Effector memory CD8-positive, alpha-beta T cell (primary cell): ENCODE measurements at regions not wholly inside any gene's neighbourhood (a gene's known extent, or its start where the extent isn't known, plus 50 kb on each side); places are given as distances from the start of the nearest gene placed in this dataset.
"Not testable (repeated sequence)": the region's sequence is repeated elsewhere in the genome, so short reads cannot be mapped to it uniquely, and the experiment has no call there.

ENCODE experiments used
- ATAC-seq: fragments of 150-1000 bp; cut with Tn5 transposase; replicated peaks from 2 replicates; pipeline ENCODE4 v1.10.0; 2021; ENCODE audit warnings: mild to moderate bottlenecking, moderate library complexity
- DNase-seq, 3 experiments: peaks; one replicate each; pipeline ENCODE4 v3.0.0; 2021
- H3K27ac Mint-ChIP-seq, 2 donors: one replicate each; pipeline ENCODE4 v1.8.0; 2022; ENCODE audit warnings: mild to moderate bottlenecking in 2 of 2, mixed read lengths in 2 of 2, moderate library complexity in 2 of 2
- H3K27me3 Mint-ChIP-seq, 2 donors: one replicate each; pipeline ENCODE4 v1.8.0; 2022; ENCODE audit warnings: mixed read lengths in 2 of 2
- H3K36me3 Mint-ChIP-seq: one replicate; pipeline ENCODE4 v1.8.0; 2022; ENCODE audit warnings: mild to moderate bottlenecking, moderate library complexity, mixed read lengths; ENCODE audit not compliant: insufficient read depth
- H3K4me1 Mint-ChIP-seq, 2 donors: one replicate each; pipeline ENCODE4 v1.8.0; 2022; ENCODE audit warnings: low read depth in 2 of 2, mixed read lengths in 2 of 2
- H3K4me3 Mint-ChIP-seq, 2 donors: one replicate each; pipeline ENCODE4 v1.8.0; 2022; ENCODE audit warnings: mild to moderate bottlenecking in 2 of 2, mixed read lengths in 2 of 2, moderate library complexity in 2 of 2
- H3K9me3 Mint-ChIP-seq, 2 donors: one replicate each; pipeline ENCODE4 v1.8.0; 2022; ENCODE audit warnings: mixed read lengths in 2 of 2

DNA sequence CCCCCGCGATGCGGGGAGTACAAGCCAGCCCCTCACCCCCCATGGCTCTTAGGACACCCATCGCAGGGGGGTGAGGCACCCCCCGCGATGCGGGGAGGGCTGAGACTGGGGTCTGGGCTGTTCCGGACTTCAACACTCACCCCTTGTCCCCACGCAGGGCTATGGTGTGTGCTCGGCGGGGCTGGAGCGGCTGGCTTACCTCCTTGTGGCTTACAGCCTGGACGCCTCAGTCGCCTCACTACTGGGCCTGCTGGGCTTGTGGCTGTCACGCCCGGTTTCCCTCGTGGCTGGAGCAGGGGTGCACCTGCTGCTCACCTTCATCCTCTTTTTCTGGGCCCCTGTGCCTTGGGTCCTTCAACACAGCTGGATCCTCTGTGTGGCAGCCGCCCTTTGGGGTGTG lies 87.8 kb upstream of the HMX1 start:
- not testable (repeated sequence) for DNase-seq, H3K4me1 Mint-ChIP-seq, H3K4me3 Mint-ChIP-seq, H3K36me3 Mint-ChIP-seq, H3K9me3 Mint-ChIP-seq, H3K27ac Mint-ChIP-seq, ATAC-seq
- H3K27me3 Mint-ChIP-seq = peaks cover 17 to 37% of the 10 kb centered on the region in 2 donors

DNA sequence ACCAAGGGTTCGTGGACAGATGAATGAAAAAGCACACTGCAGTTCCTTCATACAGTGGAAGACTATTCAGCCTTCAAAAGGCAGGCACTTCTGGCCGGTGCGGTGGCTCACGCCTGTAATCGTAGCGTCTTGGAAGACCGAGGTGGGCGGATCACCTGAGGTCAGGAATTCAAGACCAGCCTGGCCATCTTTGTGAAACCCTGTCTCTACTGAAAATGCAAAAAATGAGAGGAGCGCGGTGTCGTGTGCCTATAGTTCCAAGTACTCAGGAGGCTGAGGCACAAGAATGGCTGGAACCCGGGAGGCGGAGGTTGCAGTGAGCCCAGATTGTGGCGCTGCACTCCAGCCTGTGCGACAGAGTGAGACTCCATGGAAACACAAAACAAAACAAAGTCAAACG lies 82.4 kb upstream of the HMX1 start:
- H3K4me3 Mint-ChIP-seq, H3K36me3 Mint-ChIP-seq, H3K4me1 Mint-ChIP-seq, ATAC-seq, H3K9me3 Mint-ChIP-seq, DNase-seq, H3K27ac Mint-ChIP-seq: not testable (repeated sequence)
- peaks cover 13 to 28% of the 10 kb centered on the region in 2 donors for H3K27me3 Mint-ChIP-seq

DNA sequence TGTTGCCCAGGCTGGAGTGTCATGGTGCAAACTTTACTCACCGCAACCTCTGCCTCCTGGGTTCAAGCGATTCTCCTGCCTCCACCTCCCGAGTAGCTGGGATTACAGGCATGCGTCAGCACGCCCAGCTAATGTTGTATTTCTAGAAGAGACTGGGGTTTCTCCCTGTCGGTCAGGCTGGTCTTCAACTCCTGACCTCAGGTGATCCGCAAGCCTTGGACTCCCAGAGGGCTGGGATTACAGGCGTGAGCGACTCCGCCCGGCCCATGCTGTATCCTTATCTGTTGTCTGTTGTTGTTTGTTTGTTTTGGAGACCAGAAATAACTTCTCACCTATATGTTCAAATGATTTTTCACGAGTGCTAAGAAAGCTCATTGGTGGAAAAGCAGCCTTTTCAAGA lies 81.2 kb upstream of the HMX1 start:
- not testable (repeated sequence) for H3K9me3 Mint-ChIP-seq, H3K36me3 Mint-ChIP-seq, ATAC-seq, H3K4me3 Mint-ChIP-seq, H3K27ac Mint-ChIP-seq, DNase-seq, H3K4me1 Mint-ChIP-seq
- peaks cover 13 to 20% of the 10 kb centered on the region in 2 donors for H3K27me3 Mint-ChIP-seq

DNA sequence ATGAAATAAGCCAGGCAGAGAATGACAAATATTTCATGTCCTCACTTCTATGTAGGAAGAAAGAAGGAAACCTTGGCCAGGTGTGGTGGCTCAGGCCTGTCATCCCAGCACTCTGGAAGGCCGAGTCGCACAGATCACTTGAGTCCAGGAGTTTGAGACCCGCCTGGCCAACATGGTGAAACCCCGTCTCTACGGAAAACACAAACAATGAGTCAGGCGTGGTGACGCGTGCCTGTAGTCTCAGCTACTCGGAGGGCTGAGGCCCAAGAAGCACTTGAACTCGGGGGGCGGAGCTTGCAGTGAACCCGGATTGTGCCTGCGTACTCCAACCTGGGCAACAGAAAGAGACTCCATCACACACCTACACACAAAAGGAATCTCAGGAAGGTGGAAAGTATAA lies 80.5 kb upstream of the HMX1 start:
- not testable (repeated sequence) for H3K36me3 Mint-ChIP-seq, H3K4me3 Mint-ChIP-seq, ATAC-seq, DNase-seq, H3K27ac Mint-ChIP-seq, H3K9me3 Mint-ChIP-seq, H3K4me1 Mint-ChIP-seq
- peaks cover 10 to 17% of the 10 kb centered on the region in 2 donors for H3K27me3 Mint-ChIP-seq

DNA sequence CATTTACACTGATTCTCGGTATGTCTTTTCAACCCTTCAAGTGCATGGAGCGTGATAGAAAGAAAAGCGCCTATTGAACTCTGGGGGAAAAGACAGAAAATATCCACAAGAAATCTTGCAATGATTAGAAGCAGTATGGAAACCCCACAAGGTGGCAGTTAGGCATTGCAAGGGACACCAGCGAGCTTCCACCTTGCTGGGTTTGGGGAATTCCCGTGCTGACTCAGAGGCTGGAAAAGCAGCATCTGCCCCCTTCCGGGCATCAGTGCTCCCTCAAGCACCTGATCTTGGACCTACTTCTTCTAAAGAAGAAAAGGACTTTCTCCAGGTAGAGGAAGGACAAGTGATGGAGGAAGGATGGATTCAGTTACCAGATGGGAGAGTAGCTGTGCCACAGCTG lies 73.9 kb upstream of the HMX1 start:
- H3K27ac Mint-ChIP-seq, H3K9me3 Mint-ChIP-seq, H3K27me3 Mint-ChIP-seq, H3K4me3 Mint-ChIP-seq, ATAC-seq, H3K4me1 Mint-ChIP-seq, H3K36me3 Mint-ChIP-seq, DNase-seq: not testable (repeated sequence)

DNA sequence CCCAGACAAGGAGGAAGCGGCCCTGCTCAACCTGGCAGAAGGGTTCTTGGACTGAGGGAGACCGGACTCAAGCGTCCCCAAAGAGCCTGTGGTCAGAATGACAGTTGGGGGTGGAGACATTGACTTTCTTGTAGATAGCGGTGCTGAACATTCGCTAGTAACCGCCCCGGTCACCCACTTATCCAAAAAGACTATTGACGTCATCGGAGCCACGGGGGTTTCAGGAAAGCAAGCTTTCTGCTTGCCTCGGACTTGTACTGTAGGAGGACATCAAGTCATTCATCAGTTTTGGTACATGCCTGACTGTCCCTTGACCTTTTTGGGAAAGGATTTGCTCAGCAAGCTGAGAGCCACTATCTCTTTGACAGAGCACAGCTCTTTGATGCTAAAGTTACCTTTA lies 71.7 kb upstream of the HMX1 start:
- not testable (repeated sequence) for H3K9me3 Mint-ChIP-seq, H3K4me1 Mint-ChIP-seq, H3K4me3 Mint-ChIP-seq, H3K27ac Mint-ChIP-seq, DNase-seq, ATAC-seq, H3K27me3 Mint-ChIP-seq, H3K36me3 Mint-ChIP-seq

DNA sequence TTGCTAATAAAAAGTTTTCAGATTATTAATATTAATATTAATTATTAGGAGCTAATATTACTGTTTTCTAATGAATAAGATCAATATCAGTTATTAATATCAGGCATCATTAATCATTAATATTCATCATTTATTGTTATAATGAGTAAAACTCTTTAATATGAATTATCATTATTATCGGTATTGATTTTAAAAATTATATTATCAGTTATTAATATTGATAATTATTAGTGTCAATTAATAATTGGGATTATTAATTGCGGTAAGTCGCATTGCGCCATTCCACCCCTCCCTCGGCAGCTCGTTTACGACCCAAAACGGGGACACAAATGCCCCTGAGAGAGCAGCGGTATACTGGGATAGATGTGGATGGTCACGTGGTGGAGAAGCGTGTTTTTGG lies 70.4 kb upstream of the HMX1 start:
- ATAC-seq, H3K4me3 Mint-ChIP-seq, H3K4me1 Mint-ChIP-seq, H3K27ac Mint-ChIP-seq, DNase-seq, H3K9me3 Mint-ChIP-seq, H3K36me3 Mint-ChIP-seq, H3K27me3 Mint-ChIP-seq: not testable (repeated sequence)

DNA sequence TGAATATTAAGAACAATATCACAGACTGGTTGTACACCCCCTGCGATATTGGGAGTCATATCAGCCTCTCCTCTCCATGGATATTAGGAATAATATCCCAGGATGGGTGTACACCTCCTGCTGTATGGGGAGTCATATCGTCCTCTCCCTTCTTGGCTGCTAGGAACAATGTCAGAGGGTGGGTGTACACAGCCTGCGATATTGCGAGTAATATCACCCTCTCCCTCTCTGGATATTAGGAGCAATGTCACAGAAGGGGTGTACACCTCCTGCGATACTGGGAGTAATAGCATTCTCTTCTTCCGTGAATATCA lies 69.8 kb upstream of the HMX1 start:
- H3K4me1 Mint-ChIP-seq, H3K27me3 Mint-ChIP-seq, H3K27ac Mint-ChIP-seq, H3K36me3 Mint-ChIP-seq, ATAC-seq, DNase-seq, H3K4me3 Mint-ChIP-seq, H3K9me3 Mint-ChIP-seq: not testable (repeated sequence)

DNA sequence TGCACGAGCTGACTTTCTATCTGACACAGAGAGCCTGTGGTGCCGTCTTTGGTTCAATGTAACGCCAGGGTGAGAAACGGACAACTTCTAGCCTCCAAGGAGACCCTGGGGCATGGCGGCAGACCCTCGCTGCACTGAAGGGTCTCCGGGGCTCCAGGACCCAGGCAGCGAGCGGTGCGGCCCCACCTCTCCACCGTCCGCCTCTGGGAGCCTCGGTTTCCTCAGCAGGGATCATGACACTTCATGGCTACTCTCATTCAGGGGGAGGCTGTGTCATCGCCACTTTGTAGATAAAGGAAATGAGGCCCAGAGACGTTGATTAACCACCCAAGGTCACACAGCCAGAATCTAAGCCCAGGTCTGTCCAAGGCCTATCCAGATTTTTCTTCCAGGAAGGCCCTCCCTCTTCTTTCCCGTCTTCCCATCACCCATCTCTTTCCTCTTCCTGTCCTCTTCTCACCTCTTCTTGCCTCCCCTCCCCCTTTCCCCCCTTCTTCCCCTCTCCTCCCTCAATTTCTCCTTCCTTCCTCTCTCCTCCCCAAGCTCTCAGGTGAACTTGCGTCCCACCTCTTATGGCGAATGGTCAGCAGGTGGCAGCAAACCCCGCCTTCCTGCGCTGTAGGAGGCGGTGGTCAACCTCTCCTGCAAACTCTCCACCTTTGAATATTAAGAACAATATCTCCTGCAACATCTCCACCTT lies 69.3 kb upstream of the HMX1 start:
- H3K27me3 Mint-ChIP-seq = peaks cover 7 to 10% of the 10 kb centered on the region in 2 donors
- H3K9me3 Mint-ChIP-seq = no peaks in the 10 kb centered on the region
- no peak overlapping the region for H3K4me3 Mint-ChIP-seq
- ATAC-seq (no peak), DNase-seq (no peak)
- no peaks in the 10 kb centered on the region for H3K36me3 Mint-ChIP-seq
- H3K27ac Mint-ChIP-seq = no peak overlapping the region
- no peaks in the 10 kb centered on the region for H3K4me1 Mint-ChIP-seq

DNA sequence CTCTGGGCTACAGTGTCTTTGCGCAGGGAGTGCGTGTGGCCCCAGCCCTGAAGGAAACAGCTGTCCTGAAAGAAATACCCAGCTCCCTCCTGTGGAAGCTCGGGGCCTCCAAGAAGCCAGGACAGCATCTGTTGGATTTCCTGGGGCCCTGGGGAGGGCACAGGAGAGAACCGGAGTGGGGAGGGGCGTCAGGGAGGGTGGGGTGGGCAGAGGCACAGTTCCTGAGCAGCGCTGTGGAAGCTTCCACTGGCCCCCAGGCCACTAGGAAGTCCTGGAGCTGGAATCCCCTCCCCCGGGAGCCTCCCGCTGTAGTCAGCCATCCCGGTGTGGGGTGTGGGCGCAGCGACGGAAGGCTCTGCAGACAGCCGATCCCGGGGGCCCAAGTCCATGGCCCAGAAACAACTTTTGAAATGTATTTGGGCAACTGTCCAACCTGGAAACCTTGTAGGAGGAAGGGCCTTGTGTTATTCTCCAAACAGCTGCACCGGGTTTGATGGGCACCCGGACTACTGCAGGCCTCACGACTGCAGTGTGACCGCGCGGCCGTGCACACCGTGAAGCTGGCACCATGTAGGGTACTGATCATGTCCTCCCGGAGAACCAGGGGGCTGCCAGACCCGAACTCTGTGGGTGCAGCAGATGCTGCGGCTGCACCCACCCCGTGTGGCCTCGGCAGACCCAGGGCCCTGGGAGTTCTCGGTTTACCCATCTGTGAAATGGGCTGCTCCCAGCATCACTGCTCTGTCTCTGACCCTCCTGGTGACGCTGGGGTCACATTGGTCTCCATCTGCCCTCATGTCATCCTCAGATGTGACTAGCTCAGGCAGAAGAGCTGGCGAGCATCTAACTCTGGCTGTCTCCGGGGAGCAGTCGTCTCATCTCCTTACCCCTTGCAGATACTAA lies 68.5 kb upstream of the HMX1 start:
- ATAC-seq (no peak), DNase-seq (no peak)
- Mint-ChIP-seq H3K9me3 (no peaks in the 10 kb centered on the region), H3K4me1 (no peaks in the 10 kb centered on the region), H3K4me3 (no peak overlapping the region), H3K27me3 (peaks cover 7 to 10% of the 10 kb centered on the region in 2 donors), H3K27ac (no peak overlapping the region), H3K36me3 (no peaks in the 10 kb centered on the region)

DNA sequence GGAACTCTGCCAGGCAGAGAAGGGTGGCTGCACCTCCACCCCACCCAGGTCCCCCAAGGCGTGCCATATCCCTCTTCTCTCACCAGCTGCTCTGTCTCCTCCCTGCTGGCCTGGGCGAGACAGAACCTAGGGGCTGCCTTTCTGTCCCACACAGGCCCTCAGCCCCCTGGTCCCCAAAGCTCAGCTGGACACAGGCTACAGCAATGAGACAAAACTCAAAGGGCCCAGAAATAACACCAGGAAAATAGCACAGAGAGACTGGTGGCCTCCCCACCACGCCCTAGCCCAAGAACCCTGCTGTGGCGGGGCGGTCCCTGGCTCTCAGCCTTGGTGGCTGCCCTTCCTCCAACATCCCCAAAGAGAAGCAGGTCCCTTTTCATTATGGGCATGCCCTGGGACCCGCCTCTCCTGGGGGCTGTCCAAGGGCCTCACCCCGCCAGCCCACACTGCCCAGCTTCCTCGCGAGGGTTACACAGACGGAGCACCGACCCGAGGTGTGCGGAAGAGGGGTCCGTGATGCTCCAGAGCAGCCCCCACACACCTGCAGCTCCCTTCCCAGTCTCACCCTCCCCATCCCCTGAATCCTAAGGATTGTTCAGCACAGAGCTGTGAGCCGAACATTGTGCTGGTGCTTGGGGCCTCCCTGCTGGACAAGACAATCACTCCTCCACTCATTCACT lies 67.7 kb upstream of the HMX1 start:
- no peaks in the 10 kb centered on the region for H3K4me1 Mint-ChIP-seq
- H3K27me3 Mint-ChIP-seq = peaks cover 7 to 10% of the 10 kb centered on the region in 2 donors
- H3K9me3 Mint-ChIP-seq = no peaks in the 10 kb centered on the region
- no peak for DNase-seq
- no peak overlapping the region for H3K27ac Mint-ChIP-seq
- no peak overlapping the region for H3K4me3 Mint-ChIP-seq
- no peaks in the 10 kb centered on the region for H3K36me3 Mint-ChIP-seq
- no peak for ATAC-seq

DNA sequence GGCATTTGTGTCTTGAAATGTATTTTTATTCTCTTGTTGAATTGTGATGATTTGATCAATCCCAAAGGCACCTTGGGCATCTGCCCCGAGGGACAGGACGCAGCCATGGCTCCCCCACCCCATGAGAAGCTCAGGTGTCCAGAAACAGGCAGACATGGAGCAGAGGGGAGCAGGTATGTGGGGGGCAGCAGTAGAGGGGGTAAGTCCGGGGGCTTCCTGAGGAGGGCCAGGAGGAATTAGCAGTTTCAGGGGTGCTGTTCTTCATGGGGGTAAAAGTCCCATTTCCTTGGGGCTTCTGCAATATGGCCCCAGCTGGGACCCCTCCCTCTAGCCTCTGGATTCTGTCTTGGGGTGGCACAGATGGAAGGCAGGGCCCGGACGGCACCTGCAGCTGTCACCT lies 67.0 kb upstream of the HMX1 start:
- Mint-ChIP-seq H3K4me3 (no peak overlapping the region), H3K4me1 (no peaks in the 10 kb centered on the region), H3K9me3 (no peaks in the 10 kb centered on the region), H3K27ac (no peak overlapping the region), H3K27me3 (peaks cover 10 to 13% of the 10 kb centered on the region in 2 donors), H3K36me3 (no peaks in the 10 kb centered on the region)
- no peak for ATAC-seq
- DNase-seq = no peak

DNA sequence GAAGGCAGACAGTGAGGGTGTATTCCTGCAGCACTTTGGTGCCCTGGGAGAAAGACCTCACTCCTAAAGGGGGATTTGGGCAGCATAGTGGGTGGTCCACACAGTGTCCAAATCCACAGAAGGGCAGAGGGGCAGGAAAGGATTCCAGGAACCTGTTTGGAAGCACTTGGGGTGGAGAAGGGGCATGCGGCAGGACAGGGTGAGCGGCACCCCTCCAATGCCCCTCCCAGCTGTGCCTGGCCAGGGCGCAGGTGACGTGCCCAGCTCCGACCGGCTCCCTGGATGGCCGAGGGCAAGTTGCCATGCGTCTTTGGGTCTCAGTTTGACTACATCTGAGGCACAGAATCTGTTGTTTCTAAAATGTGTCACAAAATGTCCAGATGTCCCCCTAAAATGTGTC lies 66.5 kb upstream of the HMX1 start:
- no peaks in the 10 kb centered on the region for H3K9me3 Mint-ChIP-seq
- H3K27ac Mint-ChIP-seq = no peak overlapping the region
- ATAC-seq (no peak), DNase-seq (no peak)
- H3K4me1 Mint-ChIP-seq = no peaks in the 10 kb centered on the region
- no peaks in the 10 kb centered on the region for H3K36me3 Mint-ChIP-seq
- H3K27me3 Mint-ChIP-seq = peaks cover 10 to 13% of the 10 kb centered on the region in 2 donors
- H3K4me3 Mint-ChIP-seq = no peak overlapping the region

DNA sequence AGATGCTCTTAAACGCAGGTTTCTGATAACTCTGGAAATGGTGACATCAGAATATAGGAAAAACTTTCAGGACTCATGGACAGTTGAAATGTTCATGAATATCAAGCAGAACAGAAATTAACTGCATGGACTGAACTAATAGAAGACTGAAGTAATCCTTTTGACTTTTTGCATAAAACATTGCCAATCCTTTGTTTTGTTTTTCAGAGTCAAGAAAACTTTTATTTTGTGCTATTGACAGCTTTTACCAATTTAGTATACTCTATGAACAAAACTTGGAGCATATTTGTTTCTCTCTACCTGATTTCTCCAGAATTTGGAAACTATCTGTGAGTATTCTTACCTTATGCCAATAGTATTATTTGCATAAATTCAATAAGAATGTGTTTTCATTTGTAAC lies 61.2 kb upstream of the HMX1 start:
- DNase-seq = no peak
- ATAC-seq = no peak
- no peaks in the 10 kb centered on the region for H3K4me1 Mint-ChIP-seq
- no peak overlapping the region for H3K4me3 Mint-ChIP-seq
- H3K36me3 Mint-ChIP-seq = no peaks in the 10 kb centered on the region
- no peak overlapping the region for H3K27ac Mint-ChIP-seq
- H3K27me3 Mint-ChIP-seq = peaks cover 5 to 8% of the 10 kb centered on the region in 2 donors
- H3K9me3 Mint-ChIP-seq = no peaks in the 10 kb centered on the region
